ENCODE measurements at regions not wholly inside any gene's neighbourhood (a gene's known extent, or its start where the extent isn't known, plus 50 kb on each side); places are given as distances from the start of the nearest gene placed in this dataset.

GRCh38 chr3:96734273-96735009 lies 80.0 kb upstream of the EPHA6 start:
- no peak for DNase-seq

- DNase-seq: no peak
Measured at GRCh38 chr3:96748139-96748538, 66.3 kb upstream of the EPHA6 start.

- no peak for DNase-seq
Measured at GRCh38 chr3:96750094-96750767, 64.2 kb upstream of the EPHA6 start.

- DNase-seq: no peak
Measured at GRCh38 chr3:96753124-96753523, 61.3 kb upstream of the EPHA6 start.

GRCh38 chr3:96754128-96754527 lies 60.3 kb upstream of the EPHA6 start:
- no peak for DNase-seq

- DNase-seq: no peak
Measured at GRCh38 chr3:96755519-96755918, 58.9 kb upstream of the EPHA6 start.

GRCh38 chr3:96756516-96756915 lies 57.9 kb upstream of the EPHA6 start:
- DNase-seq: no peak

GRCh38 chr3:96760956-96761355 lies 53.4 kb upstream of the EPHA6 start:
- DNase-seq: no peak

All from kidney glomerular epithelial cell (primary cell).